ENCODE measurements at regions not wholly inside any gene's neighbourhood (a gene's known extent, or its start where the extent isn't known, plus 50 kb on each side); places are given as distances from the start of the nearest gene placed in this dataset.
"Not testable (repeated sequence)": the region's sequence is repeated elsewhere in the genome, so short reads cannot be mapped to it uniquely, and the experiment has no call there.

GRCh38 chr3:16077681-16078080 lies 96.8 kb upstream of the GALNT15 start:
- DNase-seq, result not testable (repeated sequence)

GRCh38 chr3:16079519-16079918 lies 95.0 kb upstream of the GALNT15 start:
- no peak for DNase-seq

GRCh38 chr3:16081661-16082060 lies 92.8 kb upstream of the GALNT15 start:
- DNase-seq, result no peak

- DNase-seq, result no peak
Measured at GRCh38 chr3:16084887-16085286, 89.6 kb upstream of the GALNT15 start.

- no peak for DNase-seq
Measured at GRCh38 chr3:16085410-16085809, 89.1 kb upstream of the GALNT15 start.

- DNase-seq, result no peak
Measured at GRCh38 chr3:16085884-16086608, 88.4 kb upstream of the GALNT15 start.

- DNase-seq, result no peak
Measured at GRCh38 chr3:16086690-16087089, 87.8 kb upstream of the GALNT15 start.

GRCh38 chr3:16088496-16088895 lies 86.0 kb upstream of the GALNT15 start:
- DNase-seq, result no peak

GRCh38 chr3:16089521-16089920 lies 85.0 kb upstream of the GALNT15 start:
- no peak for DNase-seq

GRCh38 chr3:16090024-16090423 lies 84.5 kb upstream of the GALNT15 start:
- DNase-seq, result no peak

GRCh38 chr3:16090706-16091105 lies 83.8 kb upstream of the GALNT15 start:
- DNase-seq, result no peak

GRCh38 chr3:16092923-16093322 lies 81.6 kb upstream of the GALNT15 start:
- DNase-seq, result no peak

GRCh38 chr3:16101295-16102186 lies 72.9 kb upstream of the GALNT15 start:
- no peak for DNase-seq

GRCh38 chr3:16102187-16102561 lies 72.3 kb upstream of the GALNT15 start:
- no peak for DNase-seq

- DNase-seq, result no peak
Measured at GRCh38 chr3:16102905-16103364, 71.5 kb upstream of the GALNT15 start.

- no peak for DNase-seq
Measured at GRCh38 chr3:16103472-16103871, 71.0 kb upstream of the GALNT15 start.

- DNase-seq, result no peak
Measured at GRCh38 chr3:16104156-16104555, 70.3 kb upstream of the GALNT15 start.

- no peak for DNase-seq
Measured at GRCh38 chr3:16106050-16106449, 68.4 kb upstream of the GALNT15 start.

GRCh38 chr3:16108424-16108823 lies 66.1 kb upstream of the GALNT15 start:
- no peak for DNase-seq

GRCh38 chr3:16109929-16110328 lies 64.6 kb upstream of the GALNT15 start:
- no peak for DNase-seq

- DNase-seq, result no peak
Measured at GRCh38 chr3:16112910-16113504, 61.5 kb upstream of the GALNT15 start.

GRCh38 chr3:16113704-16114103 lies 60.8 kb upstream of the GALNT15 start:
- DNase-seq, result no peak

GRCh38 chr3:16114429-16114828 lies 60.1 kb upstream of the GALNT15 start:
- no peak for DNase-seq

GRCh38 chr3:16114930-16115329 lies 59.5 kb upstream of the GALNT15 start:
- no peak for DNase-seq

Data from CD4-positive, alpha-beta T cell treated with Interleukin-10 for 1 hour (primary cell).